ENCODE measurements at regions not wholly inside any gene's neighbourhood (a gene's known extent, or its start where the extent isn't known, plus 50 kb on each side); places are given as distances from the start of the nearest gene placed in this dataset.

DNA sequence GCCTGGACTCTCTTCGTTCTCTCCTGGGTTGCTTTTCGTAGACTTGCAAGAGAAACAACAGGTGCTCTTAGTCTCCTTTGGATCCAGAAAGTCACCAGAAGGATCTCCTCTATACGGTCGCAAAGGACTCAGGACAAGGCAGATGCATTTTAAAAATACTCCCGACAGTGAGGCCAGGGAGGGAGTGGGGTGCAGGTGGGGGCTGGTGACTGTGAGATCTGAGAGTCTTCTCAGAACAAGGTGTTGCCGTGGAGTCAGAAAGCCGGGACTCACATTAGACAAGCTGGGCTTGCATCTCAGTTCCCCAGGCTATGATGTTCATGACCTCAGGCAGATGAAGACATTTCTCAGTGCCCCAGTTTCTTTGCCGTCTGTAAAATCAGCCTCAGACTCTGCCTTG is 507.2 kb downstream of the TCERG1L start:
- Histone ChIP-seq H3K9ac (ENCODE audit: low read depth, low read length) (no peak overlapping the region), H3K36me3 (ENCODE audit: control insufficient read depth, insufficient read depth, low read length) (no peaks in the 10 kb centered on the region), H3K9me3 (ENCODE audit: control insufficient read depth, insufficient read depth, low read length) (no peaks in the 10 kb centered on the region), H3K27me3 (ENCODE audit: control insufficient read depth, insufficient read depth, low read length) (no peaks in the 10 kb centered on the region), H3K4me1 (ENCODE audit: control insufficient read depth, insufficient read depth, low read length) (no peaks in the 10 kb centered on the region), H3K4me3 (ENCODE audit: low read depth, low read length) (no peak overlapping the region)

DNA sequence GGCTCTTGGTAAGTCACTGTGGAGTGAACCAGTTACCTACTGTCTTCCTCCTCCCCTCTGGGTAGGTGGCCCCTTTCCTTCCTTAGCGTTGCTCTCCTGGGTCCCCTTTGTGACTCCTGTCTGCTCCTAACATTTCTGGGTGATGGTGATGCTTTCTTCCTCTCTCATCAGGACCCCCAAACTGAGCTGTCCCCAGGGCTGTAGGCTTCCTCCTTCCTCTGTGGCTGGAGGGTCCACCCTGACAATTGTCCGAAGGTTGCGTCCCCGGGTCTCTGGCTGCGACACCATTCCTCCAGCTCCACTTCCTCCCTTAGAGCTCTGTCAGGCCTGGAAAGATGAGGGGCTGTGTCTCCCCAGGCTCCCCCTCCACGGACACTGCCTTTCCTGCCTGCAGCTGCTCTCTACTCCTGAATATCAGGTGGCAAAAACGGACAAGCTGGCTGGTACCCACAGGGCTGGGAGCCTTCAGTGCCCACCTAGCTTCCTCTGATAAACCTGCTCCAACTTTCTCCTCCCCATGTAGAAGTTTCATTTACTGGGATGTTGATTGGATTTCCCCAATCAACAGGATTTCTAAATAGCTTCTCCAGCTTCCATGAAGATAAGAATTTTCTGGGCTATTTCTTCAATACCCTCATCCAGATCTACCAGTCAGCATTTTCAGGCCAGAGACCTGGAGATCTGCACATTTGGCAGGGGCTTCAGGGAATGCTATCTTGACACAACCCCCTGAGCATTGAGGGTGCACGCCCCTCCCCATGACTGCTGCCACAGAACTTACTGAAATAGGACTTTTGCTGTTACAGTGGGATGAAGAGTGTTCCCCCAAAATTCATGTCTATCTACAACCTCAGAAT is 506.5 kb downstream of the TCERG1L start:
- H3K9me3 ChIP-seq (ENCODE audit: control insufficient read depth, insufficient read depth, low read length): no peaks in the 10 kb centered on the region
- no peaks in the 10 kb centered on the region for H3K27me3 ChIP-seq (ENCODE audit: control insufficient read depth, insufficient read depth, low read length)
- H3K9ac ChIP-seq (ENCODE audit: low read depth, low read length): no peak overlapping the region
- no peaks in the 10 kb centered on the region for H3K36me3 ChIP-seq (ENCODE audit: control insufficient read depth, insufficient read depth, low read length)
- no peaks in the 10 kb centered on the region for H3K4me1 ChIP-seq (ENCODE audit: control insufficient read depth, insufficient read depth, low read length)
- H3K4me3 ChIP-seq (ENCODE audit: low read depth, low read length): no peak overlapping the region

DNA sequence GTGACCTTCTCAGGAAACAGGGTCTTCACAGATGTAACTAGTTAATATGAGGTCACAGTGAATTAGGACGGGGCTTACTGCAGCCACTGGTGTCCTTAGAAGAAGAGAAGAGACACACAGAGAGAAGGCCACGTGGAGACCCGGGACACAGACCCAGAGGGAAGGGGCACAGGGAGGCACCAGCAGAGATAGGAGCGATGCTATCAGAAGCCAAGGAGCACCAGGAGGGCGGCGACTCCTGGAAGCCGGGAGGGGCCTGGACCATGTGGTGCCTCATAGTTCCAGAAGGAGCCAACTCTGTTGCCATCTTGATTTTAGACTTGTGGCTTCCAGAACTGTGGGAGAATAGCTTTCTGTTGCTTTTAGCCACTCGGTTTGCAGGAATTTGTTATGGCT is 505.9 kb downstream of the TCERG1L start:
- Histone ChIP-seq H3K9ac (ENCODE audit: low read depth, low read length) (no peak overlapping the region), H3K27me3 (ENCODE audit: control insufficient read depth, insufficient read depth, low read length) (no peaks in the 10 kb centered on the region), H3K4me3 (ENCODE audit: low read depth, low read length) (no peak overlapping the region), H3K4me1 (ENCODE audit: control insufficient read depth, insufficient read depth, low read length) (peaks cover 2% of the 10 kb centered on the region), H3K9me3 (ENCODE audit: control insufficient read depth, insufficient read depth, low read length) (no peaks in the 10 kb centered on the region), H3K36me3 (ENCODE audit: control insufficient read depth, insufficient read depth, low read length) (no peaks in the 10 kb centered on the region)

DNA sequence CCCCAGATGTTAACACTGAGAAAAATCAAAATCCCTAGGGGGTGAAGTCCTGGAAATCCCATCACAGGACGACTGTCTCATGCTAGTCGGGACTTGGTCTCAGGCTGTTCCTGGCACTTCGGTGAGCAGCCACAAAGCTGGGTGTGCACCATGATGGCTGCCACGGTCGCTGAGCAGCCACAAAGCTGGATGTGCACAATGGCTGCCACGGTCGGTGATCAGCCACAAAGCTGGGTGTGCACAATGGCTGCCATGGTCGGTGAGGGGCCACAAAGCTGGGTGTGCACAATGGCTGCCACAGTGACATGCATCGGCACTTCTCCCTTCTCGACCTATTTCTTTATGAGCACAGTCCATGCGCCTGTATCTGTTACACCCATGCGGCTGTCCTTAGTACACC is 505.1 kb downstream of the TCERG1L start:
- no peaks in the 10 kb centered on the region for H3K27me3 ChIP-seq (ENCODE audit: control insufficient read depth, insufficient read depth, low read length)
- H3K9me3 ChIP-seq (ENCODE audit: control insufficient read depth, insufficient read depth, low read length): no peaks in the 10 kb centered on the region
- H3K9ac ChIP-seq (ENCODE audit: low read depth, low read length): no peak overlapping the region
- peaks cover 4% of the 10 kb centered on the region for H3K4me1 ChIP-seq (ENCODE audit: control insufficient read depth, insufficient read depth, low read length)
- no peaks in the 10 kb centered on the region for H3K36me3 ChIP-seq (ENCODE audit: control insufficient read depth, insufficient read depth, low read length)
- no peak overlapping the region for H3K4me3 ChIP-seq (ENCODE audit: low read depth, low read length)

DNA sequence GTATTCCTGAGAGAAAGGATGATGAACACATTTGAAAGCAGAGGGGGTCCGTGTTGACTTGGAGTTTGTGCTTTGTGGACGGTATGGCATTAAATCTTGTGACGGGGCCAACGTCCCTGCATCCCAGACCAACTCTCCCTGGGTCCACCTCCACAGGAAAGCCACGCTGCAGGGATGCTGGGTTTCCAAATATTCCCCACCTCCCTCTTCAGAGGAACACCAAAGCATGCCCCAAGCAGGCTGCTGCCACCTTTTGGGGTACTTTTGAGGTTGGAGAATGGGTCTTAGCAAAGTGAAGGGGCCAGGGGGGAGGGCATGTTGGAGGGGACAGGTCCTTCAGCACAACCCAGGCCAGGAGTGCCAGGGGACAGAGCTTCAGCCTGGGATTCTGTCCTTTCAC is 504.4 kb downstream of the TCERG1L start:
- H3K9me3 ChIP-seq (ENCODE audit: control insufficient read depth, insufficient read depth, low read length): no peaks in the 10 kb centered on the region
- no peak overlapping the region for H3K9ac ChIP-seq (ENCODE audit: low read depth, low read length)
- H3K4me3 ChIP-seq (ENCODE audit: low read depth, low read length): no peak overlapping the region
- H3K36me3 ChIP-seq (ENCODE audit: control insufficient read depth, insufficient read depth, low read length): no peaks in the 10 kb centered on the region
- H3K27me3 ChIP-seq (ENCODE audit: control insufficient read depth, insufficient read depth, low read length): no peaks in the 10 kb centered on the region
- H3K4me1 ChIP-seq (ENCODE audit: control insufficient read depth, insufficient read depth, low read length): peaks cover 4% of the 10 kb centered on the region

DNA sequence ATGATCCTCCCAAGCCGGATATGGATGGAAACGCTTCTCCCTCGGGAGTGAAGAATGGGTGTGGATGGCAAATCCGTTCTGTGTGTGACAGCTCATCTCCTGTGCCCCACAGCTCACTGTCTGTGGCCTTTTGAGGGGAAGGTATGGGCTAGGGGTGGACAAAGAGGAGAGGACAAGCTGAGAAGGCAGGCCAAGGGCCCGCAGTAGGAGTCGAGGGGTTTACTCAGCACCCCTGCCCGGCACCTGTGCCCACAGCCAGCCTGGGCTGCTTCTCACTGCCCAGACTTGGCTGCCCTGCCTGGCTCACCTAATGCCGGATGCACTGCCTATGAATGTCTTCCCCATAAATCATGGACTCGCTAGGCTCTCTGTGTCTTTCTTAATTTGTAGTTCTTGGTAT is 503.8 kb downstream of the TCERG1L start:
- no peaks in the 10 kb centered on the region for H3K36me3 ChIP-seq (ENCODE audit: control insufficient read depth, insufficient read depth, low read length)
- H3K4me3 ChIP-seq (ENCODE audit: low read depth, low read length): no peak overlapping the region
- no peaks in the 10 kb centered on the region for H3K27me3 ChIP-seq (ENCODE audit: control insufficient read depth, insufficient read depth, low read length)
- H3K4me1 ChIP-seq (ENCODE audit: control insufficient read depth, insufficient read depth, low read length): peaks cover 5% of the 10 kb centered on the region
- H3K9ac ChIP-seq (ENCODE audit: low read depth, low read length): no peak overlapping the region
- no peaks in the 10 kb centered on the region for H3K9me3 ChIP-seq (ENCODE audit: control insufficient read depth, insufficient read depth, low read length)

DNA sequence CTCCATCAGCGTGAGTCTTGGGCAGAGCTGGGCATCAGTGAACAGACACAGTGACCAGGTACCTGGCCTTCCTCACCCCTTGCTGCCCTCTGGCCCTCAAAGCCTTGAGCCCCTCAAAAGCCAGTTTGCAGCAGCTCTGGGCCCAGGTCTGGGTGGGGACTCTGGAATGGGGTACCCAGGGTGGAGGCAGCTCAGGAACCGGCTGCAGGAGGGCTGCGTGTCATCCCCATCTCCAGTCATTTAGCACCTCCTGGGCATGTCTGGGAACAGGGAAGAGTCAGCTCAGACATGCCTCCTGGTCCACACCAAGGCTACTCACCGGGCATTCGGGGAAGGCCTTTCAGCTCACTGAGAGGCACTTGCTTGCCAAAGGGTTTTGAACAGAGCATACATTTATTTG is 503.3 kb downstream of the TCERG1L start:
- Histone ChIP-seq H3K36me3 (ENCODE audit: control insufficient read depth, insufficient read depth, low read length) (no peaks in the 10 kb centered on the region), H3K4me1 (ENCODE audit: control insufficient read depth, insufficient read depth, low read length) (peaks cover 10% of the 10 kb centered on the region), H3K9me3 (ENCODE audit: control insufficient read depth, insufficient read depth, low read length) (no peaks in the 10 kb centered on the region), H3K9ac (ENCODE audit: low read depth, low read length) (no peak overlapping the region), H3K4me3 (ENCODE audit: low read depth, low read length) (no peak overlapping the region), H3K27me3 (ENCODE audit: control insufficient read depth, insufficient read depth, low read length) (no peaks in the 10 kb centered on the region)

DNA sequence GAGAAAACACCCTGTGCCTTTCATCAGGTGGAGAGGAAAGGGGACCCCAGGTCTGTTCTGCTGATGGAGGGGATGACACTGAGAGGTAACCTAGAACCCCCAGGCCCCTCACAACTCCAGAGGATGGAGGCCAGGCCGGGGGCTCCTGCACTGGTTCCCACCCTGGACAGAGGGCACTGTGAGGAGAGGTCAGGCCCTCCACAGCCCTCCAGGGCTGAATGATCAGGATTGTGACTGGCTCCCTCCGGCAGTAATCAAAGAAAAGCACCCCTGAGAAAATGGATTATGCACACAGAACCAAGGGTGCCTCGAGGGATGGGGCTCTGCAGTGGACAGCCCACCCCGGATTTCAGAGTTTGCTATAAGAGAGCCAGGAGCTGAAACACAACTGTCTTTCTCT is 502.8 kb downstream of the TCERG1L start:
- Histone ChIP-seq H3K9ac (ENCODE audit: low read depth, low read length) (no peak overlapping the region), H3K36me3 (ENCODE audit: control insufficient read depth, insufficient read depth, low read length) (no peaks in the 10 kb centered on the region), H3K4me3 (ENCODE audit: low read depth, low read length) (no peak overlapping the region), H3K27me3 (ENCODE audit: control insufficient read depth, insufficient read depth, low read length) (no peaks in the 10 kb centered on the region), H3K9me3 (ENCODE audit: control insufficient read depth, insufficient read depth, low read length) (no peaks in the 10 kb centered on the region), H3K4me1 (ENCODE audit: control insufficient read depth, insufficient read depth, low read length) (peaks cover 13% of the 10 kb centered on the region)

DNA sequence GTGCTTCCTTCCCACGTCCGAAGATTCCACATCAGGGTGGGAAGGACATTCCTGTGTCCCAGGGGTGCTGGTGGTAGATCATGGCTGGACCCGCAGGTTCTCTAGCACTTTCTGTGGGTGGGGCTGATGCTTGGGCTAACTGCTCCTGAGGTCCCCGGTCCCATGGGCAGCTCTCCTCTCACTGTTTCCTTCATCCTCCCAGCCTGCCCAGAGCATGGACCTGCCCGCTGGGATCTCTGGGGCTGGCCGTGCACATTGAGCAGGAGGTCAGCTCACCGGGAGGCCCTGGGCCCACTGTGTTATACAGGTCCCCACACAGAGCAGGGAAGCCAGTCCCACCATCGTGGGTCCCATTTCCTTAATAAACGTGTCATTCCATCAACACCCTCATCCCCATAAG is 502.3 kb downstream of the TCERG1L start:
- Histone ChIP-seq H3K36me3 (ENCODE audit: control insufficient read depth, insufficient read depth, low read length) (no peaks in the 10 kb centered on the region), H3K9ac (ENCODE audit: low read depth, low read length) (no peak overlapping the region), H3K4me3 (ENCODE audit: low read depth, low read length) (no peak overlapping the region), H3K27me3 (ENCODE audit: control insufficient read depth, insufficient read depth, low read length) (no peaks in the 10 kb centered on the region), H3K4me1 (ENCODE audit: control insufficient read depth, insufficient read depth, low read length) (peaks cover 13% of the 10 kb centered on the region), H3K9me3 (ENCODE audit: control insufficient read depth, insufficient read depth, low read length) (no peaks in the 10 kb centered on the region)

DNA sequence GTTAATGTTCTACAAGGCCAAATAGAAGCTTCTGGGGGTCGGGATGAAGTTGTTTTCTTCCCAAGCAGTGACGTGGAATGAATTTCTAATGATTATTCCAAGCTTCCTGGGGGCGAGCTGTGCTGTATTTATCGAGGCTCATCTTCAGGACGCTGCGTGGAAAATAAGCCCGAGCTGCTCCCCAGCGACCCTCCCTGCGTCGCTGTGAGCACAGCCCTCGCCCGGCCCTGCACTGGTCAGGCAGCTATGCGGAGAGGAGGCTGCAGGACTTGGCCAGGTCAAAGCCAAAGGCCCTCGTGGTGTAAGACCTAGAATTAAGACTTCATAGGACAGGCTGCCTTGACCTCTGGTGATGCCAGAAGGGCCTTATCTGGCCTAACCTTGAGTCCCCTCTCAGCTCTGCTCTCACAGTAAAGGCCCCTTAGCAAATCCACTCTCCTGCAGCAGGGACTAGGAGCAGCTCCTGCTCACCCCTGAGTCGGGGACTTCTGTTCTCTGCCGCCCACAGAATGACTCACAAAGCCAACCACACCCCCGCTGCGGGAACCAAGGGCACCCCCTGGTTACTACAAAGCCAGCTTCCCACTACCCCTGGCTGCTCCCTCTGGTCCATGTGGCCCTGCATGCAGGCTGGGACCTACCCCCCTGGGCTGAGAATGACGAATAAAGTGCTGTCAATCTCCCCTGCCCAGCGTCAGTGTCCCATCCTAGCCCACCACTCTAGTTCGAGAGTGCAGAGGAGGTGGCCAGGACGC is 501.6 kb downstream of the TCERG1L start:
- Histone ChIP-seq H3K4me3 (ENCODE audit: low read depth, low read length) (no peak overlapping the region), H3K9me3 (ENCODE audit: control insufficient read depth, insufficient read depth, low read length) (no peaks in the 10 kb centered on the region), H3K9ac (ENCODE audit: low read depth, low read length) (no peak overlapping the region), H3K27me3 (ENCODE audit: control insufficient read depth, insufficient read depth, low read length) (no peaks in the 10 kb centered on the region), H3K36me3 (ENCODE audit: control insufficient read depth, insufficient read depth, low read length) (no peaks in the 10 kb centered on the region), H3K4me1 (ENCODE audit: control insufficient read depth, insufficient read depth, low read length) (peaks cover 13% of the 10 kb centered on the region)

DNA sequence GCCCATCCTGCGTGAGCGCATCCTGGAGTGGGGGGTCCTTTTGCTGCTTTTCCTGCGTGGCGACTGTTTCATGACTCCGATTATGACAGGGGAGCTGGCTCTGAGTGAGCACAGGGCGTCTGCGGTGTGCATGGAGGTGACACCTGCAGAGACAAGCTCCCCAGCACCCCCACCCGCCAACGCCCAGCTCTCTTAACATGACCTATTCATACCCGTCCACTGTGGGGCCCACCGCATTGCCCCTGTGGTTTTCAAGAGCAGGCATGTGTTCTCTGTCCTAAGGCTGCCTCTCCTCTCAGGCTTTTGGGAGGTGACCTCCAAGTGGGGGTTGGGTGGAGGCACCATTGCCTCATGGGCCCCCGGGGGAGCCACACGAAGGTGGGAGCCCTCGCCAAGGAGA is 500.7 kb downstream of the TCERG1L start:
- H3K36me3 ChIP-seq (ENCODE audit: control insufficient read depth, insufficient read depth, low read length): no peaks in the 10 kb centered on the region
- peaks cover 13% of the 10 kb centered on the region for H3K4me1 ChIP-seq (ENCODE audit: control insufficient read depth, insufficient read depth, low read length)

More for the DNA sequence above, 500.7 kb downstream of the TCERG1L start:
- Histone ChIP-seq H3K4me3 (ENCODE audit: low read depth, low read length) (no peak overlapping the region), H3K27me3 (ENCODE audit: control insufficient read depth, insufficient read depth, low read length) (no peaks in the 10 kb centered on the region), H3K9ac (ENCODE audit: low read depth, low read length) (no peak overlapping the region), H3K9me3 (ENCODE audit: control insufficient read depth, insufficient read depth, low read length) (no peaks in the 10 kb centered on the region)
